IMR-90 (cell line): ENCODE measurements at regions not wholly inside any gene's neighbourhood (a gene's known extent, or its start where the extent isn't known, plus 50 kb on each side); places are given as distances from the start of the nearest gene placed in this dataset.
"Not testable (repeated sequence)": the region's sequence is repeated elsewhere in the genome, so short reads cannot be mapped to it uniquely, and the experiment has no call there.

Experiments used
- ATAC-seq: fragments of 200-7000 bp; cut with Tn5 transposase; 2 replicates; pipeline ENCODE4 v1.9.1; 2020; ENCODE audit warnings: low read depth, mild to moderate bottlenecking, moderate library complexity
- BruUV-seq: library from RNA; stranded (reverse); fragments of 400-500 nt; replicated peaks from 2 replicates; lab custom pipeline; 2021; lab: Mats Ljungman, UMichigan
- CTCF ChIA-PET: fragments of 300-600 bp; formaldehyde crosslinking; extraction: SDS; loops from one replicate; lab custom pipeline; 2021; ENCODE audit warnings: antibody characterized with exemption; lab: Yijun Ruan, JAX
- POLR2A ChIA-PET: fragments of 300-600 bp; sonication (Branson Sonifier 250); formaldehyde crosslinking; loops from one replicate; lab custom pipeline; 2022; ENCODE audit warnings: antibody characterized with exemption; ENCODE audit not compliant: unreplicated experiment; lab: Charles Lee
- DNase-seq: peaks from one replicate; pipeline ENCODE4 v3.0.0; 2013
- H2AFZ ChIP-seq: replicated peaks from 2 replicates; pipeline ENCODE3; 2013; ENCODE audit warnings: low read length, mild to moderate bottlenecking; ENCODE audit not compliant: poor library complexity
- H2AK5ac ChIP-seq: 2 replicates; pipeline ENCODE4 v1.6.1; 2013; ENCODE audit warnings: low read depth, low read length, inconsistent platforms
- H2AK9ac ChIP-seq: replicated peaks from 2 replicates; pipeline ENCODE3; 2013; ENCODE audit warnings: mild to moderate bottlenecking, low read depth, low read length, moderate library complexity; ENCODE audit not compliant: poor library complexity
- H2BK120ac ChIP-seq: 2 replicates; pipeline ENCODE4 v1.6.1; 2013; ENCODE audit warnings: low read depth, low read length, inconsistent platforms
- H2BK15ac ChIP-seq: 3 replicates; pipeline ENCODE4 v1.6.1; 2013; ENCODE audit warnings: low read depth, low read length, inconsistent platforms
- H2BK20ac ChIP-seq: 2 replicates; pipeline ENCODE4 v1.6.1; 2013; ENCODE audit warnings: low read depth, mild to moderate bottlenecking, inconsistent platforms, low read length, moderate library complexity
- H2BK5ac ChIP-seq: 2 replicates; pipeline ENCODE4 v1.6.1; 2013; ENCODE audit warnings: mild to moderate bottlenecking, low read depth, low read length, inconsistent platforms; ENCODE audit not compliant: poor library complexity, severe bottlenecking
- H3K14ac ChIP-seq: replicated peaks from 2 replicates; pipeline ENCODE4 v1.6.1; 2013; ENCODE audit warnings: low read depth, low read length, inconsistent platforms
- H3K18ac ChIP-seq: 2 replicates; pipeline ENCODE4 v1.6.1; 2013; ENCODE audit warnings: low read depth, low read length, control low read depth
- H3K23ac ChIP-seq: 2 replicates; pipeline ENCODE4 v1.6.1; 2013; ENCODE audit warnings: low read depth, low read length, inconsistent platforms
- H3K27ac ChIP-seq: 2 replicates; pipeline ENCODE4 v1.5.1; 2013; ENCODE audit warnings: mild to moderate bottlenecking, control low read depth, low read length; ENCODE audit not compliant: insufficient read depth
- H3K27me3 ChIP-seq: 2 replicates; pipeline ENCODE4 v1.6.1; 2013; ENCODE audit warnings: low read length; ENCODE audit not compliant: control insufficient read depth, insufficient read depth
- H3K36me3 ChIP-seq: 2 replicates; pipeline ENCODE4 v1.6.1; 2013; ENCODE audit warnings: low read length, mixed read lengths; ENCODE audit not compliant: control insufficient read depth, insufficient read depth
- H3K4ac ChIP-seq: 2 replicates; pipeline ENCODE4 v1.6.1; 2013; ENCODE audit warnings: low read depth, low read length, inconsistent platforms
- H3K4me1 ChIP-seq: 2 replicates; pipeline ENCODE4 v1.6.1; 2013; ENCODE audit warnings: low read length, mixed read lengths; ENCODE audit not compliant: control insufficient read depth, insufficient read depth
- H3K4me2 ChIP-seq: 2 replicates; pipeline ENCODE4 v1.6.1; 2013; ENCODE audit warnings: low read depth, mild to moderate bottlenecking, control low read depth, low read length, moderate library complexity
- H3K4me3 ChIP-seq: 2 replicates; pipeline ENCODE4 v1.5.1; 2013; ENCODE audit warnings: low read depth, mild to moderate bottlenecking, control low read depth, low read length, moderate library complexity; ENCODE audit not compliant: insufficient read depth
- H3K56ac ChIP-seq: 2 replicates; pipeline ENCODE4 v1.6.1; 2013; ENCODE audit warnings: low read length, inconsistent platforms; ENCODE audit not compliant: insufficient read depth; ENCODE audit errors: extremely low read depth
- H3K79me1 ChIP-seq, 2 experiments: 2 replicates each; pipeline ENCODE4 v1.6.1; 2013; ENCODE audit warnings: low read length in 2 of 2, inconsistent platforms in 1 of 2, low read depth in 1 of 2
- H3K9ac ChIP-seq: 2 replicates; pipeline ENCODE4 v1.6.1; 2013; ENCODE audit warnings: low read depth, low read length, control low read depth
- H3K9me1 ChIP-seq: 2 replicates; pipeline ENCODE4 v1.6.1; 2013; ENCODE audit warnings: low read length, inconsistent platforms; ENCODE audit not compliant: insufficient read depth
- H3K9me3 ChIP-seq: 2 replicates; pipeline ENCODE4 v1.6.1; 2013; ENCODE audit warnings: low read length; ENCODE audit not compliant: control insufficient read depth, insufficient read depth
- H4K20me1 ChIP-seq: 2 replicates; pipeline ENCODE4 v1.6.1; 2013; ENCODE audit warnings: low read length, inconsistent platforms; ENCODE audit not compliant: insufficient read depth
- H4K5ac ChIP-seq: 2 replicates; pipeline ENCODE4 v1.6.1; 2013; ENCODE audit warnings: mild to moderate bottlenecking, low read depth, low read length, control low read depth
- H4K8ac ChIP-seq, 2 experiments: 2 replicates each; pipeline ENCODE4 v1.6.1; 2013; ENCODE audit warnings: low read depth in 2 of 2, low read length in 2 of 2, control low read depth in 1 of 2, inconsistent platforms in 1 of 2
- H4K91ac ChIP-seq: 2 replicates; pipeline ENCODE4 v1.6.1; 2013; ENCODE audit warnings: low read depth, low read length, inconsistent platforms; ENCODE audit not compliant: insufficient read depth
- WGBS, 2 experiments: methylation state at CpG; one replicate each; pipeline versions ENCODE4 v1.1.5 to v1.1.7; 2013; ENCODE audit warnings: missing lambda C conversion rate in 2 of 2; ENCODE audit not compliant: insufficient read length in 1 of 2; ENCODE audit errors: extremely low coverage in 2 of 2; 5-methylcytosine and 5-hydroxymethylcytosine counted together
- dilution Hi-C: fragments of 300-500 bp; cut with HindIII; formaldehyde crosslinking; loops from one replicate; pipeline ENCODE4 v1.14.3; 2018; ENCODE audit warnings: low sequenced_read_pairs; ENCODE audit not compliant: unreplicated experiment
- in situ Hi-C: fragments of 300-500 bp; cut with MboI; formaldehyde crosslinking; loops from 3 replicates; pipeline ENCODE4 v1.14.3; 2019; ENCODE audit warnings: low sequenced_read_pairs, inconsistent platforms, mixed read lengths
- intact Hi-C: fragments of 100-400 bp; cut with micrococcal nuclease; formaldehyde crosslinking; loops from 2 replicates; pipeline ENCODE4 v1.10.0; 2022

- POLR2A ChIA-PET, H3K9ac ChIP-seq, H3K27ac ChIP-seq, H3K23ac ChIP-seq, H4K5ac ChIP-seq, DNase-seq, H4K8ac ChIP-seq, BruUV-seq, H2BK5ac ChIP-seq, CTCF ChIA-PET, H3K9me1 ChIP-seq, intact Hi-C loops, H4K91ac ChIP-seq, H2BK20ac ChIP-seq, H3K4me3 ChIP-seq, dilution Hi-C loops, H4K20me1 ChIP-seq, H3K36me3 ChIP-seq, H3K79me1 ChIP-seq, H3K4me1 ChIP-seq, H3K9me3 ChIP-seq, H3K4me2 ChIP-seq, H3K27me3 ChIP-seq, H2BK15ac ChIP-seq, H2AK5ac ChIP-seq, H3K18ac ChIP-seq, H2AFZ ChIP-seq, H2BK120ac ChIP-seq, H3K14ac ChIP-seq, in situ Hi-C loops, H3K4ac ChIP-seq, H3K56ac ChIP-seq, ATAC-seq, H2AK9ac ChIP-seq: not testable (repeated sequence)
- WGBS, 2 experiments: no CpG with 5 or more reads among the region's 7 CpGs
These were observed 1005.5 kb upstream of the CDH10 start for GRCh38 chr5:25650316-25650715.
